ENCODE measurements at regions not wholly inside any gene's neighbourhood (a gene's known extent, or its start where the extent isn't known, plus 50 kb on each side); places are given as distances from the start of the nearest gene placed in this dataset.

GRCh38 chr13:44695520-44695919 lies 119.4 kb upstream of the TSC22D1 start:
- Histone ChIP-seq H3K4me3 (no peak overlapping the region), H3K27ac (peak overlapping the region; percentile 76), H3K9me3 (no peaks in the 10 kb centered on the region), H3K36me3 (ENCODE audit: insufficient read depth in 1 of 2, low read depth in 1 of 2) (no peaks in the 10 kb centered on the region), H3K4me1 (peaks cover 24% of the 10 kb centered on the region), H3K27me3 (ENCODE audit: insufficient read depth in 3 of 3, low read length in 2 of 3) (no peaks in the 10 kb centered on the region)
- intact Hi-C loops (cut with DNase I) = no loop called here
- ATAC-seq (peak; percentile 71 to 81 (median 74)), DNase-seq (no peak)
- TF ChIP-seq, protein P1, sequence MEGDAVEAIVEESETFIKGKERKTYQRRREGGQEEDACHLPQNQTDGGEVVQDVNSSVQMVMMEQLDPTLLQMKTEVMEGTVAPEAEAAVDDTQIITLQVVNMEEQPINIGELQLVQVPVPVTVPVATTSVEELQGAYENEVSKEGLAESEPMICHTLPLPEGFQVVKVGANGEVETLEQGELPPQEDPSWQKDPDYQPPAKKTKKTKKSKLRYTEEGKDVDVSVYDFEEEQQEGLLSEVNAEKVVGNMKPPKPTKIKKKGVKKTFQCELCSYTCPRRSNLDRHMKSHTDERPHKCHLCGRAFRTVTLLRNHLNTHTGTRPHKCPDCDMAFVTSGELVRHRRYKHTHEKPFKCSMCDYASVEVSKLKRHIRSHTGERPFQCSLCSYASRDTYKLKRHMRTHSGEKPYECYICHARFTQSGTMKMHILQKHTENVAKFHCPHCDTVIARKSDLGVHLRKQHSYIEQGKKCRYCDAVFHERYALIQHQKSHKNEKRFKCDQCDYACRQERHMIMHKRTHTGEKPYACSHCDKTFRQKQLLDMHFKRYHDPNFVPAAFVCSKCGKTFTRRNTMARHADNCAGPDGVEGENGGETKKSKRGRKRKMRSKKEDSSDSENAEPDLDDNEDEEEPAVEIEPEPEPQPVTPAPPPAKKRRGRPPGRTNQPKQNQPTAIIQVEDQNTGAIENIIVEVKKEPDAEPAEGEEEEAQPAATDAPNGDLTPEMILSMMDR (IDR thresholded peaks at IDR 0.05) = no peak
- WGBS, 3 donors = 43 to 52% (median 50%) methylated on average over 2 of the region's 2 CpGs

- Histone ChIP-seq H3K4me3 (no peak overlapping the region), H3K27me3 (ENCODE audit: insufficient read depth in 3 of 3, low read length in 2 of 3) (no peaks in the 10 kb centered on the region), H3K4me1 (peaks cover 24% of the 10 kb centered on the region), H3K36me3 (ENCODE audit: insufficient read depth in 1 of 2, low read depth in 1 of 2) (no peaks in the 10 kb centered on the region), H3K9me3 (no peaks in the 10 kb centered on the region), H3K27ac (peak overlapping the region; percentile 76)
- DNase-seq = peak; percentile 22 to 59
- TF ChIP-seq, protein P1 (IDR thresholded peaks at IDR 0.05) = no peak
- ATAC-seq = peak; percentile 51 to 90 (median 84)
- intact Hi-C loops (cut with DNase I) = no loop called here
- WGBS, 3 donors = 21 to 58% (median 26%) methylated on average over 6 of the region's 6 CpGs
Observed at GRCh38 chr13:44694842-44695241, 118.7 kb upstream of the TSC22D1 start.

GRCh38 chr13:44694291-44694690 lies 118.2 kb upstream of the TSC22D1 start:
- H3K27ac ChIP-seq = no peak overlapping the region
- ATAC-seq = no peak
- intact Hi-C loops (cut with DNase I) = no loop called here

DNA sequence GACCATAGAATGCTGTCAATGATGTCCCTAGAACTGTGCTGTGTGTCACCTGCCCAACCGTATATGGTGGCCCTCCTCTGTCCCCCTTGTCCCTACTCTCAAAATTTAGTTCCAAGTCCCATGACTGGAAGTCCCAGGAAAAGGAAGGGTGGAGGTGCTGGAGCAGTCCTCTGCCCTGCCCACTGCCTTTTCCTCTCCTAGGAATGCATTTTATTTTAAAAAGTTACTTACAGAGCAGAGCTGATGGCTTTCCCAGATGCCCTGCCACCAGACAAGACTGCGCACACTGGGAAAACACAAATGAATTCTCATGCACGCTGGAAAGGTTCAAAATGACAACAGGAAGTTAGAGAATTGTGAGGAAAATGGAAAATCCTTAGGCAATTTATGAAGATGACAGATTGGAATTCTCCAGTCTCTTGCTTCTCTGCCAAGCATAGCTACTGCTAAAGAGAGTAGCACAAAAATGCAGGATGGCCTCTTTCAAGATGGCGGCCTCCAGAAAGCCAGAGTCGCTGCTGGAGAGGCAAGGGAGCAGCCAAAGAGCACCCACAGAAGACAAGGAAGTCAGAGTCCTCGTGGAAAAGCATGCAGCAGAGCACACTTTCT lies 117.1 kb upstream of the TSC22D1 start:
- no peak for DNase-seq
- no peak overlapping the region for H3K4me3 ChIP-seq
- no peaks in the 10 kb centered on the region for H3K27me3 ChIP-seq (ENCODE audit: insufficient read depth in 3 of 3, low read length in 2 of 3)
- H3K4me1 ChIP-seq = peaks cover 32% of the 10 kb centered on the region
- 79 to 84% (median 81%) methylated on average over 6 of the region's 6 CpGs for WGBS, 3 donors
- H3K27ac ChIP-seq = no peak overlapping the region
- no peak for ATAC-seq
- intact Hi-C loops (cut with DNase I) = no loop called here
- TF ChIP-seq, protein P1 (IDR thresholded peaks at IDR 0.05) = no peak
- no peaks in the 10 kb centered on the region for H3K36me3 ChIP-seq (ENCODE audit: insufficient read depth in 1 of 2, low read depth in 1 of 2)
- H3K9me3 ChIP-seq = no peaks in the 10 kb centered on the region

More at GRCh38 chr13:44694291-44694690, 118.2 kb upstream of the TSC22D1 start:
- Histone ChIP-seq H3K4me3 (no peak overlapping the region), H3K27me3 (ENCODE audit: insufficient read depth in 3 of 3, low read length in 2 of 3) (no peaks in the 10 kb centered on the region), H3K36me3 (ENCODE audit: insufficient read depth in 1 of 2, low read depth in 1 of 2) (no peaks in the 10 kb centered on the region), H3K9me3 (no peaks in the 10 kb centered on the region), H3K4me1 (peaks cover 24% of the 10 kb centered on the region)
- TF ChIP-seq, protein P1 (IDR thresholded peaks at IDR 0.05) = no peak
- DNase-seq = no peak

DNA sequence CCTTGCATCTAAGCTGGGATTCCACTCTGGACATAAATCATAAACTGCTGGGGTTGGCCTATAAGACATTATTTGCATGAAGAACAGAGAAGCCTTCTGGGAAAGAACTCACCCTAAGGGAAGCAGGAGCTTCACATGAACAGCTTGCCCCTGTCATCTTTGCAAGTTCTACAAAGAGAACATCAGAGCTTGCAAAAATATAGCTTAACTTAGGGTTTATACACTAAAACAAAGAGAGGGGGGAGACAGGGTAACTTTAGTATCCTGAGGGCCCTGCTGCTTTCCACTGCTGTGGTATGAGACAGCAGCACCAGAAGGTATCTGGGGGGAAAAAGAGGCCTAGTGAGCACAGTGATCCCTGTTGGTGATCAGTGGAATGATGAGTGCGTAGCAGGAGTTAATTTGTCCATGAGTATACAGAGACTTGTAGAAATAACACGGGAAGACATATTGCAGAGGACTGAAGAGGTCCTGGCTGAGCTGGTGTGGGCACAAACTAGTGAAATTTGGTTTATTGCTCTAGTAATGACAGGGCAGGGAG lies 116.1 kb upstream of the TSC22D1 start:
- H3K4me1 ChIP-seq = peaks cover 22% of the 10 kb centered on the region
- WGBS, 3 donors = 85 to 93% (median 89%) methylated on average over 2 of the region's 2 CpGs
- H3K27me3 ChIP-seq (ENCODE audit: insufficient read depth in 3 of 3, low read length in 2 of 3) = no peaks in the 10 kb centered on the region
- DNase-seq (no peak), ATAC-seq (no peak)
- intact Hi-C loops (cut with DNase I) = no loop called here
- no peaks in the 10 kb centered on the region for H3K36me3 ChIP-seq (ENCODE audit: insufficient read depth in 1 of 2, low read depth in 1 of 2)
- no peak overlapping the region for H3K4me3 ChIP-seq
- H3K27ac ChIP-seq = no peak overlapping the region
- TF ChIP-seq, protein P1 (IDR thresholded peaks at IDR 0.05) = no peak
- no peaks in the 10 kb centered on the region for H3K9me3 ChIP-seq
